ENCODE measurements at regions not wholly inside any gene's neighbourhood (a gene's known extent, or its start where the extent isn't known, plus 50 kb on each side); places are given as distances from the start of the nearest gene placed in this dataset.
"Not testable (repeated sequence)": the region's sequence is repeated elsewhere in the genome, so short reads cannot be mapped to it uniquely, and the experiment has no call there.

DNA sequence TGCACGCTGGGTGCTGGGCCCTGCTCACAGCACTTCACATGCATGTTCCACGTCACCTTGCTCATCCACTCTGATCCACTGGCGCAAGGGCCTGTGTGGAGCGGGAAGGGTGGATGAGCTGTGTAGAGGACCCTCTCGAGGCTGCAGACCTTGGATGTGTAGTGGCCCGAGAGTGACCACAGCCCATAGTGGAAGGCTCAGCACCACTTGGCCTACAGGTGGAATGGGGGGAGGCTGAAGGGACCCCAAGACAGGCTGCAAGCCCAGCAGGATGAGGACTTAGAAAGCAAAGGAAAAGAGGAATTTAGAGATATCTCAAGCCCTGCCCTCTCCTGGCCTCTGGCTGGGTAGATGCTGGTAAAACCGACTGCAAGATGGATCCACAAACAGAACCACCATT, 175.9 kb upstream of the COPS8 start:
- no peak for FAIRE-seq

DNA sequence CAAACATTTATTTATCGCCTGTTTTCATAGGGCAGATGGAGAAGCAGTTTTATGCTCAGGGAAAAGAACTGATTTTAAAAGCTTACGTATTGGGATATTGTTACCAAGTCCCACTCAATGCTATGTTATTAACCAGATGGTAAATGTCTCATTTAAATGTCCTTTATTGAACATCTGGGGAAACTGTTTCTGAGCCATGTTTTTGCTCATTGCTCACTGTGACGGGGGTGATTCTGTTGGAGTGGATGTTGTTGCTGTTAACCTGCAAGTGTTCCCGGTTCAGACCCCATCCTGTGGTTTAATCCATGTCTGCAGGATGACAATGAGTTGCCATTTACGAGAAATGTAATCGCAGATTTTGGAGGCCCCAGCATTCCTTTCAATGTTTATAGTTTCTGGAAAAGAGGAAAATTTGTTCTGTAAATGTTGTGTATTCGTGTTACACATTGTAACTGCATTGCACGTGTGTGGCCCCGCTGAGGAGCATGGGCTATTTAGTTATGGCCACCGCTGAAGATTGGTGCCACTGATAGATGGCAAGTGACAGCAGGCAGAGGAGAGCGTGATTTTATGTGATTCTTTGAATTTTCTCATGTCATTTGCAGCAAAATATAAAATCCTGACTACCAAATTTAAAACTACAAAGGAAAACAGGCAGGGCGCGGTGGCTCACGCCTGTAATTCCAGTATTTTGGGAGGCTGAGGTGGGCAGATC, 174.8 kb upstream of the COPS8 start:
- no peak for FAIRE-seq

DNA sequence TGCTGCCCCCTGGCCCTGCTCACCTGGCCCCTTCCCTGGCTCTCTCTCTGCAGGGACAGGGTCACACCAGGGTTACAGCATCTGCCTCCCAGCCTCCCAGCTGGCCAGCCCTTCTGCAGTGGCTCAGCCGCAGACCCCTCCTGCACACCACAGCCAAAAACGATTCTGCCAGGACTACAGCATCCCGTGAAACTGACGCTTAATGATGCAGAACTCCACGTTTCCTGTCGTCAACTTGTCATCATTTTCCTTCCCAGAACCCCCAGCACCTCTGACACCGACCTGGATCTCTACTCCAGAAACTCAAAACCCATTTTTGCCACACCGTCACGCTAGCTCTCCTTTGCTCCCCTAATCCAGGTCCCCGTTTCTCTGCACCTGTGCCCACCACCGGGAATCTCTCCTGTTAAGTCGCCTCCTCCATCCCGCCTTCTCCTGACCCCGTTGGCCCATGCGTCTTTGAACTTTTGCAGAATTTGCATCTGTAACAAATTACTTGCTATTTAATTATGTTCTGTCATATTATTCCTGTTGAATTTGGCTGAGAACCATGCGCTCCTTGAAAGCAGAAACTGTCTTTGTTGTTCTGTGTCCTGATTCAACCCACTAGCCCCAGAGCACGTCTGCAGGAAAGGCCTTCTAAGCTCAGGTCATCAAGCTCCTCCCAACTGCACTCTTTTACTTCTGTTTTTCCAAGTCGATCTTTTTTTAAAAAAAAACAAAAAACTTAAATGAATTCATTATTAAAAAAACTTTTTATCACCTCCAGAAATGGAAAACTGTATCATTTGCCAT, 173.2 kb upstream of the COPS8 start:
- no peak for FAIRE-seq

DNA sequence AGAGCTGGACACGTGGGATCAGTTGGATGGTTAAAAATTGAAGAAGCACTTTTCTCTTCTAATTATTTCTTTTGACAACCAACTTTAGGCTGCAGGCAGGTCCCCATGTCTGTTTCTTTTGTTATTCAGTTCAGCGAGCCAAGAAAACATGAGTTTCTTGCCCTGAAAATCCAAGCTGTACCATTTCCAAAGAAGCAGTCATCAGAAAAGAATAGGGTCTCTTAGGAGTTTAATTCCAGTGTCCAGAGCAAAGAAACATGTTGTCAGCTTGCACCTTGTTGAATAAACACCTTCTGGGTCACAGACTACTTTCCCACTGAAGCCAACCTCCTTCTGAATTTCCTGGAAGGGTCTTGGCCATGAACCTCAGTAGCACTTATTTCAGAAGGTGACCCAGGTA, 170.5 kb upstream of the COPS8 start:
- no peak for FAIRE-seq

DNA sequence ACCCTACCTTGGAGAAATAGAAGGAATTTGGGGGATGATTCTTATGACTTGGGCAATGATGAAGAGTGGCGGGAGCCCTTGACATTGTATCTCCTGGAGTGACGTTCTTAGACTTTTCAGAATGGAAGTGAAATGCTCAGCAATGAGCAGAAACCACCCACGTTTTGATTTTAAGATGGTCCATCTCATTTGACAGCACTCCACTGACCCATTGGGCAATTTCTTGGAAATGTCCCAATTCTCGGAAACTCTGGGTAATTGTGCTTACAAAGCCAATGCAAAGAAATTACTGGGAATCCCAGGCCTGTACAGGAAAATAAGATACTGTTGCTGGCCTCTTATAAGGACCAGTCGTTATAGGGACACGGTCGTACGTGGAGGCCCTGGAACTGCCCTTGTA, 170.0 kb upstream of the COPS8 start:
- FAIRE-seq, result no peak

DNA sequence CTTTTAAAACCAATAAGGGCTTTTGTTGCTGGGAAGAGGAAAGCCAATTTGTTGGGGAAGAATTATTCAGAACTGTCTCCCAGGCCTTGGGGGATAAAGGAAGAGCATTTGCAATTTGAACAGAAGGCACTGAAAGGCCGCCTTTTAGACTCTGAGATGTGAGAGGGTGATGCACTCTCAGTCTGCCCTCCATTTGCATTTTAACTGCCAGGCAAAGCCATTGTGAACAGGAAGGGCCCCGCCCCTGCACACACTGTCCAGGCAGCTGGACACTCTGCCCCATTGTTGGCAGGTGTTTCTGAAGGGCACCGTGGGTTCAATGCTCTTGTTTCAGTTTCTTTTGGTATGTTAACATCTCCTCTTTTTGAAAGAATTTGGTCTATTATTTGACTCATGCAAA, 169.5 kb upstream of the COPS8 start:
- no peak for FAIRE-seq

DNA sequence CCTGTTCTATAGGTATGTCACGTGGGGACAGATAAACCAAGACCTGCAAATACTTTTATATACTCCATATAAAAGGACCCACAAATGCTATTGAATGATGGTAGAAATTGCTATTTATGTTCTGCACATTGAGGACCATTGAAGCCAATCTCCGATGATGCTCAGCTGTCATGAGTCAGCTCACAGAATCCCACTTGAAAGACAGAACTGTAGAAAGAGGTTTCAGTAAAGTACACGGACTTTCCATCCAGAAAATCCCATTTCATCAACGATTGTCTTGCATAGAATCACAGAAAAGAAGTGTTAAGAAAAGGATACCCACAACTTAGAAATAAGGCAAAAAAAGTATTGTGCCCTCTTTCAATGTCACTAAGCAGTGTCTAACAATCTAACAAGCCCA, 169.0 kb upstream of the COPS8 start:
- no peak for FAIRE-seq

DNA sequence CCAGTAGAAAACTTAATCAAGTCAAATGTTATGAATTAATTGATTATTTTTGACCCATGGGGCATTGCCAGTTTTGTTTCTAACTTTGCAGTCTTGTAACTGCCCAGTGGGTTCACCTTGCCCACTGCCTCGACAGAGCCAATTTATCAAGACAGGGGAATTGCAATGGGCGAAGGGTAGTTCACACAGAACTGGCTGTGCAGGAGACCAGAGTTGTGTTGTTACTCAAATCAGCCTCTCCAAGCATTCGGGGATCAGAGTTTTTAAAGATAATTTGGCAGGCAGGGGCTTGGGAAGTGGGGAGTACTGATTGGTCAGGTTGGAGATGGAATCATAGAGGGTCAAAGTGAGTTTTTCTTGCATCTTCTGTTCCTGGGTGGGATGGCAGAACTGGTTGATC, 168.5 kb upstream of the COPS8 start:
- no peak for FAIRE-seq

DNA sequence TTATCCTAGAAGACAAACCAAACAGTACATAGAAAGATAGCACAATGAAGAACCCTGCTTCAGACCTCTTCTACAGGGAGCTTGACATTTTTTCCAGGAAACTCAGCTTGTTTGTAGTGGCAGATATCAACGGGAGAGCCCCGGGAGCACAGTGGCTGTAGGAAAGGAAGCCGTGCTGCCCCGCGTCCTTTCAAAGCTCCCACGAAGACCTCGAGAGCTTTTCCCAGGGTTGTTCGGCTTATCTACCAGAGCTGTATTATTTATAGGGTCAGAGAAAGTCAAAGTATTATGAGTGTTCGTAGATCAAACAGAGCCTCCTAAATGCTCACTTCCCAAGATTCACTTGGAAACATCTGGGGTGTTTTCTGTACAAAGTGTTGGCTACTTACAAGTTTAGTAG, 167.1 kb upstream of the COPS8 start:
- FAIRE-seq, result no peak

DNA sequence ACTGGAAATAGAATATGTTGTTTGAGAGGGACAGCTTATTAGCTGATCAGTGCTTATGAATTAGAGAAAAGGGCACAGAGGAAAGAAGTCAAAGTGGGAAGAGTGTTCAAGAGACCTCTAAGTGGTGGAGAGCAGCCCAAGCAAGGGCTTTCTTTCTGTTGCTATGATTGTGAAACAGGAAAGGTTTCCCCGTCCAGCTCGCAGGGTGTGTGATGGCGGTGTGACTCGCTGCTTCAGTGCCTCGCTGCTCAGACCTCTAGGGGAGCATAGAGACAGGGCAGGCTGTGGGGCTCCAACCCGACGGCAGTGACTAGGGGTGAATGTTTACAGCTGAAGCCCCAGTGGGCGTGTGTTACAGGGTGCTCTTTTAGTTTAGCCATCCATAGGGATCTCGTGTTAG, 166.5 kb upstream of the COPS8 start:
- FAIRE-seq, result no peak

DNA sequence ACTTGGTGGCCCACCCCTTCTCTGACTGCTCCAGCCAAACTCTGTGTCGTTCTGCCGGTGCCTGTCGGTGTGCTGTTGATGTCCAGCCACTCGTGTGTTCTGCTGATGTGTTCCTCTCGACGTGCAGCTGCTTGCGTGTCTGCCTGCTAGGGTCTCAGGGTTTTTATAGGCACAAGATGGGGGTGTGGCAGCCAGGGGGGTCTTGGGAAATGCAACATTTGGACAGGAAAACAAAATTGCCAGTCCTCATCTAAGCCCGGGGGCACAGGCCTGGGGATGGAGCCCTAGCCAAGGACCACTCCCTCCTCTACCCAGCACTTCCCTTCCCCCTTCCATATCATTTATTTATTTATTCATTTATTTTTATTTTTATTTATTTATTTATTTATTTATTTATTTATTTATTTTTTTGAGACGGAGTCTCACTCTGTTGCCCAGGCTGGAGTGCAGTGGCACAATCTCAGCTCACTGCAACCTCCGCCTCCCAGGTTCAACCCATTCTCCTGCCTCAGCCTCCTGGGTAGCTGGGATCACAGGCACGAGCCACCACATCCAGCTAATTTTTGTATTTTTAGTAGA, 165.8 kb upstream of the COPS8 start:
- FAIRE-seq, result not testable (repeated sequence)

DNA sequence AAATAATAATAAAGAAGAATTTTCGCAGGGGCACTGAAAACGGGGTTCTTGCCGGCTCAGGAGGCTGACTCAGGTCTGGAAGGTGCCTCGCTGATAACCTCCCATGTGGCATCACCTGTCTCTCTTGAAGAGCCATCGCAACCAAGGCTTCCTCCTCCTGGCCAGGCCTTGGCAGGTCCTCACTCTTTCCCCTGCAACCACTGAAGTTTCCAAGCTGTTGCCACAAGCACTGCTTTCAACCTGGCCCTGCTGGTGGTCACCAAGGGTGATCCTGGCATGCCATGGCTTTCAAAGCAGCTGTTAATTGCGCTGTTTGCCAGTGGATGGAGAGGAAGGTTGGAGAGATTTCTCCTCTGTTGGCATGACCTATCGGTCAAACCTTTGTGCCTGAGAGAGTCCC, 163.6 kb upstream of the COPS8 start:
- no peak for FAIRE-seq

DNA sequence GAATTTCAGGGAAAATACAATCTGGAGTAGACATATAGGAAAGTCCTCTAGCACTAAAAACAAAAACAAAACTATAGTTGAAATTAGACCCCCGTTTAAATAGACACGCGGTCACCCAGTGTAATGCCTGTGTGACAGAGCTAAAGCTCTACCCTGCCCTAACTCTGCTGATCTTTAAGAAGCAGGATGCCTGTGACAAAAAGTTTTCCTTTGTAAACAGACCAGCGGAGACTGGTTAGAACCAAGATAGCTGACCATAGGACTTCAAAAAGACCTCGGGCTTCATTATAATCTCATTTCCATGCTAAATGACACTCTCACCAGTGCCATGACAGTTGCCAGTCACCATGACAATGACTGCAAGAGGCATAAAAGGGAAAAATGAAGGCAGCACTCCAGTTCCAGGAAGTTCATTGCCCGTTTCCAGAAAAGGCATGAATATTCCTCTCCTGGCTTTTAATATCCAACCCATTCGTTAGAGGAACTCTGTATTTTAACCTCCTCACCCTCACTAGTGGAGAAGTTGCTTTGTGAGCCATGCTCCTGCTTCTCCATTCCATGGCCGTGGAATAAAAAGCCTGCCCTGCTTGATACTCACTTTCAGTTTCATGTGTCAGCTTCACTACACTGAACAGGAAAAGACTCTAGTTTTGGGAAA, 157.2 kb upstream of the COPS8 start:
- FAIRE-seq, result no peak

DNA sequence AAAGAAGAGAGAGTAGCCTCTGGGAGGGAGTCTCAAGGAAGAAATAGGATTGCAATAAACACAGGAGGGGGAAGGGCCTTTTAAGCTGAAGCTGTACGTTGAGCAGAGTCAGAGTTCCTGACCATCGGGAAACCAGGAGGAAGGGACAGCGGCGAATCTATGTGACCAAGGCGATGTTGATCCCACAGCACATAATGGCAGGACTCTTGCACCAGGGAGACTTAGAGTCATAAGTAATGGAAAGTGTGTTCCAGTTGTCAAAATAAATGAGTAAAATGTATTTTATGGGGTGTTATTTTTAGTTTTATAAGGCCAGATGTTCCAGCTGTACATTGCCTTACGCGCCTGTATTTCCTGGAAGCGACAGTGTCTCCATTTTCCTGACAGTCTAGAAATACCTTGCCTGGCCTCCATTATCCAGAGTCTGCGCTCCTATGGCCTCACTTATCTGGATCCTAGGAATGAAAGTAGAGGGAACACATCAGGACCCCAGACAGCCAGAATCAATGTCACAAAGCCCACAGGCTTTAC, 152.8 kb upstream of the COPS8 start:
- FAIRE-seq, result no peak

DNA sequence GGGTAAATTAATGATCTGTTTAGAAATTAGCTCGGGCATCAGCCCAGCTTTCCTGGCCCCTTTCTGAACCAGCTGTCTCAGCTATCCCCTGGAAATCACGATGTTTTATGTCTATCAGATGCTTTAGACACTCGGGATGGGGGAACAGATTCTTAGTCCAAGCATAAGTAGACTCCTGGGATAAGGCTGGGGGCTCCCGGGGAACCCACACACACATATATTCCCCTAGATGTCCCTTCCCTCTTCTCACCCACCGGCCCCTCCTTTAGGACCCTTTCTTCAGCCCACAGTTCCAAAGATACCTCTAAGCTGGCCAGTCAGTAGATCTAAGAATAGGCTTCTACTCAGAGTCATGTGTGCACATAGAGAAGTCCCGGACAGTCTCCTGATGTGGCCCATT, 151.5 kb upstream of the COPS8 start:
- FAIRE-seq, result no peak

DNA sequence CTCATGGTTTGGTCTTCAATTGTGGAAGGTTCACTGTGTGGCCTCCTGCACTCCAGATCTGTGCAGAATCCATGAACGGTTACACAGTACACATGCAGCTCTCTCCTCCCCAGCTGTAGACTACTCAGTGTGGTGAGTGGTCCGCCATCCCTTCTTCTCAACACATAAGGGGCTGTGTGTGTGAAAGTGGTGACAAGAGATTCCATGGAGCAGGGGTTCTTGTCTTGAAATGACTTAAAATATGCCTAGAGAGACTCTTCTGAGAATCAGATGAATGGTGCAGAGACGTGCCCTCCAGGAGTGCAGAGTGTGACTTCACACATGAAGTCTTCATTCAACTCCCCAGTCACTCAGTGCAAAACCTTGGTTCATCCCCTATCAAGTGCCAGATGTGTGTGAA, 151.0 kb upstream of the COPS8 start:
- no peak for FAIRE-seq

DNA sequence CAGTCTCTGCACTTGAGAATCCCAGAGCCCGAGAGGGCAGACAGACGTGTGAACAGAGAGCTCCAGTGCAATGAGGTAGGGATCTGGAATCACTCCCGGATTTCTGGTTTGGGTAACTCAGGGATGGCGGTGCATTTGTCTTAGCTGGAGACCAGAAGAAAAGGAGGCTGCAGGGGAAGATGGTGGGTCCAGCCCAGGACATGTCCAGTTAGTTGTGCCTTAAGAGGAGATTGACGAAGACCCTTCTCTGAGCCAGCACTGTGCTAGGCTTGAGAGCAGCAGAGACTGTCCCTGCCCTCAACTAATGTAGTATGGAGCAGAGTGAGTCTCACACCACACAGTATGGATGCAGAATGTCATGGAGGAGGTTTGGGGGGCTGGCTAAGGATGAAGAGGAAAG, 150.6 kb upstream of the COPS8 start:
- FAIRE-seq, result no peak

DNA sequence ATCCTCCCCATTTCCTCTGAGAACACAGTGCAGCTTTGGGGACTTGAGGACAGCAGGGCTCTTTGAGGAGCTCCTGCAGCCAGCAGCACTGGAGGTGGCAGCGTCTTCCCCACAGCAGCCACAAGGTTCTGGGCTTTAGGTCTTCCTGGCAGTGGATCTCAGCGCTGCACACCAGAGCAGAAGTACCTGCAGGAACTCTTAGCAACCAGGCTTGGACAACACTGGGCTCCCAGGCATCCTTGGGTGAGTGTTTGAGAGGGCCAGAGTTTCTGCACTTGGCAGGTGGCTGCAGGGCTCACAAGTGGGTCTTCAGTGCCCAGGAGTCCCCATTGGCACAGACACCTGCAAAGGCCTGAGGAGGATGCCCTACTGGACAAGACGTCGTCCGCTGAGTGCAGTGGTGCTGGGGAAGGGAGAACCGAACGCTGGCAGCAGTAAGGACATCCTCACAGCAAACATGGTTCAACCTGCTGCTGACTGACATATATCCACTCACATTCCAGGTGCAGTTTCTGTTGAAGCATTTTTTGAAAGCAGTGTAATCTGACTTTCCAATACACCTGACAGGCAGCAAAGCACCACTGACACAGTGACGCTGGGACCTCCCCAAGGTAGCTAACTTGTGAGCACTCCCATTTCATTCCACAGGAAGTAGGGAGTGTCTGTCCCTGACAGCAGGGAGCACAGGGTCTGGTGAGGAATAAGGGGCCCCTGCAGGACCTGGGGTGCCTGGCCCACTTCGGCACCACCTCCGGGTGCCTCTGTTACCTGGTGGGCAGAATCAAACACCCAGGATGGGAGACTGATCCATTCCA, 149.9 kb upstream of the COPS8 start:
- FAIRE-seq, result no peak

DNA sequence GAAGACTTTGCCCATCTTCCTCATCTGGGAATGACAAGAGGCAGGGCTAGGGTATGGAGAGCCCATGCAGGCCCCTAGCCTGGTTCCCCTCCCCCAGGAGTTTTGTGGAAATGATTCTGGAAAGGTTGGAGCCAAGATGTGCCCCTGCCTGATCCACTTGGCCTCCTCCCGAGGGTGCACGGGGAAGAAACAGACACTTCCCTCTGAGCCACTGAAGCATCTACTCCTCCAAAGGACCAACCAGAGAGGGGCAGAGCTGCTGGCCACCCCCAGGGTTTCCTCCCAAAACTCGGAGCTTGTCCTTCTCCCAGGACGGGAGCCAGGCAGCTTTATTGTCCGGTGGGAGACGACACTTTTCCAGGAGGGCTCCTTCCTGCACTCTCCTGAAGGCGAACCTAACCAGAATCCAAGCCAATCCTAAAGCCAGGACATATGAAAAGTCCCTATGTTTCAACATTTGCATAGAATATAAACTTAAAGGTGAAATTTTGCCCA, 149.2 kb upstream of the COPS8 start:
- no peak for FAIRE-seq

DNA sequence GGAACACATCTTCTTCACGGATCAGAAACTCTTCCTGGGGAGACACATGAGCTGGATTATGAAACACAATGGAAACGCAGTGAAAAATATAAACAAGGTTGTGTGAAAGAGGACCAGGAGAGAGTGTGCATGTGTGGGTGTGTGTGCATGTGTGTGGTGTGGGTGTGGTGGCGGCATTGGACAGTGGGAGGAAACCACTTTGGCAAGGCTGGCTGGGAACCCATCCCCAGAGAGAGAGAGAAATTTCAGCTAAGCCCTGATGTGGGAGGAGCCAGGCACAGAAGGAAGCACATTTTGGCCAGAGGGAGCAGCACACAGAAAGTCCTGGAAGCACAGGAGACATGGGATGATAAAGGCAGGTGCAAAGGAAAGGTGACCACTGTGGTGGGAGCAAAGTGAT, 147.6 kb upstream of the COPS8 start:
- FAIRE-seq, result no peak

DNA sequence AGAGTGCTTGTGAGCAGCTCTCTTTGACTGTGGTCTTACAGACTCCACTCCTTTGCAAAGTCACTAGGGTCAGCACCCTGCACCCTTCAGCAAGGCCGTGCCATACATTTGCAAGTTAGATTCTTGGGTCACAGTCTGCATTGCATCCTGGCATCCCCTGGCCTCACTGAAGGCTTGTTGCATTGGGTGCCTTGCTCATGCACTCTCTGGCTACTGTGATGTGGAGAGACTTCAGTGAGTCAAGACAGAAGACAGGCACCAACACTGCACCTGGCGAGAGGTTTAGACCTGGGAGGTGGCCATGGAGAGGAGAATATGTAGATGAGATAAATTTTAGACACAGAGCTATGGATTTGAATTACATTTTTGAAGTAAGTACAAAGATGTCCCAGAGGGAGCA, 146.4 kb upstream of the COPS8 start:
- no peak for FAIRE-seq

DNA sequence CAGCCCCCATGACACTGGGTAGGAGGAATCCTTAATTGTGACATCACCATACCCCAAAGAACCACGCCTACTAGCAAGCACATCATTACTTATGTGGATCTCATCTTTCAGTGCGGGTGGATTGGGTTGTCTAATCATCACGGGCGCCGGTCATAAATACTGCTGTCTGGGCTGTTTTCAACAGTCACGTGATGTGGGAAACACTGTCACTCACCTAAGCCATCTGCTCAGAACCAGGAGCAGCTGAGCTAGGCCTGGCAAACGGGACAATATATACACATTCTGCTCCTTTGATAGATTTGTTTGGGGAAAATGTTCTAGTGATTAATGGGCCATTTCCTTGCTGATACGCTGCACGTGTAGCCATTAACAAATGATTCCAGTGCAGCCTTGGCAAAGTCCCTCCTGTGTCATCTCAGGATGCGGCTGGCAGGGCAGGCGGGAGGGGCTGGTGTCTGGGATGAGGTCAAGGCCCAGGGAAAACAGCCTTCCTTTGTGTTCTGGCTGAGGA, 145.9 kb upstream of the COPS8 start:
- FAIRE-seq, result no peak
